Dedifferentiated amniotic fluid mesenchymal stem cell (primary cell): ENCODE measurements at regions not wholly inside any gene's neighbourhood (a gene's known extent, or its start where the extent isn't known, plus 50 kb on each side); places are given as distances from the start of the nearest gene placed in this dataset.

Experiments used
- DNase-seq: peaks from one replicate; pipeline ENCODE4 v3.0.0-alpha.2; 2016; ENCODE audit errors: extremely low spot score

- no peak for DNase-seq
Observed at GRCh38 chr3:74564560-74564959, 49.9 kb downstream of the CNTN3 start.

GRCh38 chr3:74562558-74563269 lies 51.7 kb downstream of the CNTN3 start:
- no peak for DNase-seq

GRCh38 chr3:74561881-74562280 lies 52.6 kb downstream of the CNTN3 start:
- DNase-seq: no peak

GRCh38 chr3:74559261-74559660 lies 55.2 kb downstream of the CNTN3 start:
- DNase-seq: no peak

- DNase-seq: no peak
Observed at GRCh38 chr3:74550686-74551085, 63.8 kb downstream of the CNTN3 start.

GRCh38 chr3:74546426-74546825 lies 68.0 kb downstream of the CNTN3 start:
- DNase-seq: no peak

- no peak for DNase-seq
Observed at GRCh38 chr3:74542441-74542840, 72.0 kb downstream of the CNTN3 start.

GRCh38 chr3:74539876-74540275 lies 74.6 kb downstream of the CNTN3 start:
- DNase-seq: no peak

GRCh38 chr3:74538669-74539068 lies 75.8 kb downstream of the CNTN3 start:
- DNase-seq: no peak

- no peak for DNase-seq
Observed at GRCh38 chr3:74537857-74538256, 76.6 kb downstream of the CNTN3 start.

GRCh38 chr3:74537164-74537563 lies 77.3 kb downstream of the CNTN3 start:
- no peak for DNase-seq

- no peak for DNase-seq
Observed at GRCh38 chr3:74535281-74535680, 79.2 kb downstream of the CNTN3 start.

GRCh38 chr3:74534611-74535010 lies 79.8 kb downstream of the CNTN3 start:
- DNase-seq: no peak

- DNase-seq: no peak
Observed at GRCh38 chr3:74532446-74532845, 82.0 kb downstream of the CNTN3 start.

GRCh38 chr3:74531491-74531890 lies 83.0 kb downstream of the CNTN3 start:
- no peak for DNase-seq

- no peak for DNase-seq
Observed at GRCh38 chr3:74529145-74529544, 85.3 kb downstream of the CNTN3 start.

GRCh38 chr3:74527566-74527965 lies 86.9 kb downstream of the CNTN3 start:
- DNase-seq: no peak

- no peak for DNase-seq
Observed at GRCh38 chr3:74523811-74524210, 90.6 kb downstream of the CNTN3 start.

- no peak for DNase-seq
Observed at GRCh38 chr3:74520895-74521294, 93.6 kb downstream of the CNTN3 start.

- DNase-seq: no peak
Observed at GRCh38 chr3:74518610-74519009, 95.8 kb downstream of the CNTN3 start.

GRCh38 chr3:74516019-74516418 lies 98.4 kb downstream of the CNTN3 start:
- no peak for DNase-seq

- no peak for DNase-seq
Observed at GRCh38 chr3:74515451-74515850, 99.0 kb downstream of the CNTN3 start.

- DNase-seq: no peak
Observed at GRCh38 chr3:74511078-74511477, 103.4 kb downstream of the CNTN3 start.

GRCh38 chr3:74510261-74510818 lies 104.1 kb downstream of the CNTN3 start:
- DNase-seq: no peak
